Activated CD4-positive, CD25-positive, alpha-beta regulatory T cell treated with anti-CD3 and anti-CD28 coated beads, Interleukin-2, amount 50 U/mL, for 24 hours (primary cell): ENCODE measurements at regions not wholly inside any gene's neighbourhood (a gene's known extent, or its start where the extent isn't known, plus 50 kb on each side); places are given as distances from the start of the nearest gene placed in this dataset.
"Not testable (repeated sequence)": the region's sequence is repeated elsewhere in the genome, so short reads cannot be mapped to it uniquely, and the experiment has no call there.

Experiments
- ATAC-seq, 2 donors: fragments of 150-1000 bp; cut with Tn5 transposase; one replicate each; pipeline ENCODE4 v1.10.0; 2021; ENCODE audit warnings: mild to moderate bottlenecking in 1 of 2, moderate library complexity in 1 of 2

DNA sequence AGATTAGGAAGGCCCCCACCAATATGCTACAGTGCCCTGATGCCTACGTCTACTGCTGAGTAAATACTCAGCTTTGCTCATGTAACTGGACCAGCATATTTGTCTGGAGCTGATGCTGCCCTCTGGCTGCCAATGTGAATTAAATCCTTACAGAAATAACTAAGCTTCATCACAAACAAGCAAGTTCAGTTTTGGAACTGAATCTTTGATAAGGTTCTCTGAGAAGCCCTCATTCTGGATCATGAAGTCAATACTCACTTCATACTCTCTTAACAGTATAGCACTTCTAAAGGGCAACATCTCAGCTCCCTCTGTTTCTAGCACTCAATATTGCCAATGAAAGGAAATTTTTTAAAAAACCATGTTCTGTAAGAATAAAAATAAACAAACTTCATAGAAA, 246.7 kb downstream of the ETV1 start:
- ATAC-seq: no peak

DNA sequence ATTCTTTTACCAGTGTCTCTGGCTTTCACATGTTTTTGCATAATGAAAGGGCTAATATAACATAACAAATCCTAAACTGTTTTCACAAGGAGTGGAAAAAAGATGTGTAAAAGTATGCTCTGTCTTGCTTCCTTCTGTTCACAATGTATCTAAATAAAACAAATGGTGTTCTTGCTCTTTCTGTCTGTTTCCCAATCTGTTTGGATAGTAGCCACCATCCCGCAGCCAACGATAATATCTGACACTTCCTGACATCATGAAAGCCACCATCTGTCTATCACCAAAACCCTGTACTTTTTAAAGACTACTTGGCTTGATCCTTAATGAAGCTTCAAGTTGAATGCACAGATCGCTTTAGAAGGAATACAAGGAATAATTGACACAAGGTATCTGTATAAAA, 246.2 kb downstream of the ETV1 start:
- no peak for ATAC-seq

DNA sequence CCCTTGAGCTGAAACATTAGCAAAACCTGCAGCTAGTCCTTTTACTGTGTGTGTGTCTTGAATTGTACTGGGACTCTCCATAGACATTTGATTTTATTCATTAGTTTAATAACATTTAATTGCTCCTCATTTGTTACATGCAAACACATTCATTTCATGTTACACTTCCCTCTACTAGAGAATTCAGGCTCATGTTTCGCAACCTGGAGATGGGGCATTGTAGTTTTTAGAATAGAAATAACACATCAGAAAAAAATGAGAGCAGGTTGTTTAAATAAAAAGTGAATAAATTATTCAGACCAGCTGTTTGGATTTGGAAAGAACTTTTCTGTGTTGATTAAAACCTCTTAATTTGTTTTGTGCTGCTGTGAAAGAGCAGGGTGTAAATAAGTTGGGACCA, 243.9 kb downstream of the ETV1 start:
- no peak for ATAC-seq

DNA sequence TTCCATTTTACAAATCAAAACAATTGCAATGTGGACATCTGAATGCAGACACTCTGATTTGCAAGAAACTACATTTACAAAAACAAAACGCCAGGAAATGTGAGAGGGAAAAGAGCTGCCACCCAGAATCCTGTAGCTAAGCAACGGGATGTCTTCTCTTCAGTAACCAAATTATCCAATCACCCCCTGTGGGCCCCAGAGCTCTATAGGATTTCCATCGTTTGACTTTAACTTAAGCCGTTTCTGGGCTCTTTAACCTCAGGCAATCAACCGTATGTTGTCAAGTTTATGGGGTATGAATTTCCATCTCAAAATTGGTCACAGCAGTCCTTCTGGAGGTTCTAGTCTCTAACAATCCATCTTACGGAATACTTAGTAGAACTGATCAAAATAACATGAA, 240.5 kb downstream of the ETV1 start:
- no peak for ATAC-seq

DNA sequence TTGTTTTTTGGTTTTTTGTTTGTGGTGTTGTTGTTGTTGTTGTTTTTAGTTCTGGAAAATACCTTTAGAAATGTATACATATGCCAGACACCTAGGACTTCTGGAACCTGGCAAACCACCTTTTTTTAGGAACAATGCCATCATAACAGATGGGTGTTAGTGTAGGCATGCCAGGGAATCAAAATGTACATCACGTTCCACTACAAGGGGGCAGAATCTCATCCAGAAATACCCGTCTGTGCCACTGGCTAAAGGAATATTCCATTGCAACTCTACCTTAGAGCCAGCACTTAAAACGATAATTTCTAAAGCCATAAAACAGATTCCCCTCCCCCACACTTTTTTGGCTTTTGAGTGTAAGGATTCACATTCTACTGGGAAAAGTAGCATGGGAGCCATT, 239.8 kb downstream of the ETV1 start:
- ATAC-seq: no peak

DNA sequence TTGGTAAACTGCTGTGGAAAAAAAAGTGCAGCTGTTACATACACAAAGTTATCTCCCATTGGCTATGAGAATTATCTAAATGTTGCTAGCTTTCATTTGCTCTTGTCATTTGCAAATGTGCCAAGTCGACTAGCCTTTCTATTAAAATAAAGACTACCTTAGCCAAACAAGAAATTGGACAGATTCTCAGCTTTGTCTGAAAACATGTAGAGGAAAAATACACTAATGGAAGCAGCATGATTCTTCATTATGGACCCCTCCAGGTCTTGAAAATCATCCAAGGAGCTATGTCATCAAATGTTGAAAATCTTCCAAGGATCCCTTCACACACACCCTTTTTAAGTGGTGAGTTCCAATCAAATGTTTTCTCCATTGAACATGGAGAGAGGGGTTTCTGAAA, 237.7 kb downstream of the ETV1 start:
- ATAC-seq: no peak

DNA sequence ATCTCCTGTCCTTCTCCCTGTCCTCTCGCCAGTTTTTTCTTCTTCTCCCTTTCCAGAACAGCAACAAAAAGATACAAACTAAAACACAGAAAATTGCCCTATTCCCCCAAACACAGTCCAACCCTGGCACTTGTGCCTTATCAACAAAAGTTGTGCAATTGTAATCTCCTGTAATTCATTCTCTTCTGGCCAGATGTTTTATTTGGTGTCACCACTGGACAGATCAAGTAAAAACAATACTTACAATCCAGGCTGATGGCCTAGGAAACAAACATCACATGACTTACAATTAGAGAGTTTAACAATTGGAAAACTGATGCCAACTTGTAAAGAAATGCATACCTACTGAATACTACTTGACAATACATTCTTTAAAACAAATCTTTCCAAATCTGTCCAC, 231.6 kb downstream of the ETV1 start:
- ATAC-seq: no peak

DNA sequence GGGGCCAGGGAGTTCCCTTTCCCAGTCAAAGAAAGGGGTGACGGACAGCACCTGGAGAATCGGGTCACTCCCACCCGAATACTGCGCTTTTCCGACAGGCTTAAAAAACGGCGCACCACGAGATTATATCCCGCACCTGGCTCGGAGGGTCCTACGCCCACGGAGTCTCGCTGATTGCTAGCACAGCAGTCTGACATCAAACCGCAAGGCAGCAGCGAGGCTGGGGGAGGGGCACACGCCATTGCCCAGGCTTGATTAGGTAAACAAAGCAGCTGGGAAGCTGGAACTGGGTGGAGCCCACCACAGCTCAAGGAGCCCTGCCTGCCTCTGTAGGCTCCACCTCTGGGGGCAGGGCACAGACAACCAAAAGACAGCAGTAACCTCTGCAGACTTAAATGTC, 223.6 kb downstream of the ETV1 start:
- ATAC-seq: not testable (repeated sequence)

DNA sequence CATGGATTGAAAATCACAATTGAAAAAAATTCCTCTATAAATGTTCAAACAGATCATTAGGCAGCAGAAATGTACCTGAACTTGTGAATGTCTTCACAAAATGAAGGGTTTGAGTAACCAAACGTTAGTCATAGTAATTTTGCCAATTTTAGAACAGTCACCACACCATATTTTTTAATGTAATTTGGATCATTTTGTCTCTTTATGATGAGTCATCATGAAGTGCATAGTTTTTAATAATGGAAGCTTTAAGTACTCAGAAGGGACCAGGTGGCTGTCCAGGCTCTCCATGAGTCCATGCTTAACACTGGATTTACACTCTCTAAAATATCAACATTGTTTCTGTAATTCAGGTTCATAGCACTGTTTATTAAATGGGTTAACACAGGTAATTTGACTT, 219.2 kb downstream of the ETV1 start:
- ATAC-seq: no peak

DNA sequence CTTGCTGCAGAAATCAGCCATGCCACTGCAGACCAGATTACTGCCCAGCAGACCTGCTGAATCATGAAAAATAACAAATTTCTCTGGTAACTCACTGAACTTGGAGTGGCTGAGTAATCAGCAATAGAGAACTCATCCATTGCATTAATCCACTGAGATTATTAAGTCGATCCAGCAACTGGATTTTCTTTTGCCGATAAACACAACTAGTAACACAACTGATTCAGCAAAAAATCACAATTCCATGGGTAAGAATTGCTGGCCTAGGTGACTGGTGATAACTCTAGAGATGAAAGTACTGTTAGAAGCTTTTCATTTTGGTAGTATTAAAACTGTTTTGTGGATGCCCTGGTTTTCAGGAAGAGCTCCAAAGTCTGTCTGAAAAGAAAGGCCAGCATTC, 214.5 kb downstream of the ETV1 start:
- no peak for ATAC-seq

DNA sequence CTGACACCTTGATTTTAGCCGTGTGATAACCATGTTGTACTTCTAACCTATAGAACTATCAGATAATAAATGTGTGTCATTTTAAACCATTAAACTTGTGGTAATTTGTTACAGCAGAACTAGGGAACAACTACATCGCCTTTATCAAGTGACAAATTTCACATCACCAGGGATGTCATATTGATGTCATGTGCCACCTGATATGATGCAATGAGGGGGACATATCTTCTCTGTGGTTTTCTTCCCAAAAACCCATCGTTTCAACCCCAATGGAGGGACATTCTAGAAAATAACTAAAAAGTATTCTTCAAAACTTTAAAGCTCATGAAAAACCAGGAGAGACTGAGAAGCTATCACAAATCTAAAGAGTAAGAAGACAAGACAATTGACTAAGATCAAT, 212.2 kb downstream of the ETV1 start:
- no peak for ATAC-seq

DNA sequence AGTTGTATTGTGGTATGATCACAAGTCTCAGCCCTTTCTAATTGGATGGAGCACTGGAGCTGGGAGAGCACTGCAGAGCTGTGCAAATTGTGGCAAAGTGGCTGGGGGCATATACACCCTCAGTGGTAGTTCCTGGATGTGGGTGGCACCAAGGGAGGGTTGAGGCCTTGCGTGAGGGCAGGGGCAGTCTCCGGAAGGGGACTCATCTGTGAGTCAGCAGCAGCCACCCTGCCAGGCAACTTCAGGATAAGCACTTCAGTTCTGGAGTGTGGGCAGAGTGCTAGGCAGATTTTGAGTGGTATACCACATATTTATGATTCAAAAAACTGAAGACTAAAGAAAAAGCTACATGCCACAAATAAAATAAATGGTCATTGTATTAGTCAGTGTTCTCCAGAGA, 210.5 kb downstream of the ETV1 start:
- ATAC-seq: peak in 1 of 2 donors; percentile 33

DNA sequence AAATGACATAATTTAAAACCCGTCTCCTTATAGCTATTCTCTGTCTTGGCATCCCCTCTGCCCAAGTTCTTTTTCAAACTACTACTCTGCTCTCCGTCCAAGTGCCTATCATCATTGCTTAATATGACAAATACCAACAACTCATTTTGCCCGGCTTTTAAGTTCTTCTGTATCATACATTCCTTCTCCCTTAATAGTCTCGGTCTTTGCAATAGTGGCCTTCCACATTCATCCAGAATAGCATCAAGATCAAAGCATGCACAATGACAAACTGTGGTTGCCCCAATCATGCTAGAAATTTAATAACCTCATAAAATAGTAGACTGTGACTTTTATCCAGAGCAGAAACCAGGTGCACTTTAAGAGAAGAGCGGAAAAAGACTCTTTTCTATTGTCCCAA, 198.9 kb downstream of the ETV1 start:
- no peak for ATAC-seq

DNA sequence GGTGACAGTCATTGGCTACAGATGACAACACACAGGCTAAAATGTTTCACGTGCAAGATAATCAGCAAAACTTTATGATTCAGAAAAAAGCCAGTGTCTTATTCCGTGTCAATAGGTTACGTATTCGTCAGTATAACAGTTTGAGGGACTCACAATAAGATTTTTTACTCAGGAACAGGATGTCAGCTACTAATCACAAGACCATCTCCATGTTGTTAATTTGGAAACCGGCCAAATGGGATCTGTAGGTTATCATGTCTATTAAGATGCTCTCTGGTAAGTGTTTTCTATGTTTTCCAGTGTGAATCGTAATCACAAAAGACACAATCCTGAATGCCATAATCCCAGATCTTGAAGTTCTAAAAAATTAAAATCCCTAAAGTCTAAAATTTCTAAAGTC, 197.3 kb downstream of the ETV1 start:
- ATAC-seq: no peak

DNA sequence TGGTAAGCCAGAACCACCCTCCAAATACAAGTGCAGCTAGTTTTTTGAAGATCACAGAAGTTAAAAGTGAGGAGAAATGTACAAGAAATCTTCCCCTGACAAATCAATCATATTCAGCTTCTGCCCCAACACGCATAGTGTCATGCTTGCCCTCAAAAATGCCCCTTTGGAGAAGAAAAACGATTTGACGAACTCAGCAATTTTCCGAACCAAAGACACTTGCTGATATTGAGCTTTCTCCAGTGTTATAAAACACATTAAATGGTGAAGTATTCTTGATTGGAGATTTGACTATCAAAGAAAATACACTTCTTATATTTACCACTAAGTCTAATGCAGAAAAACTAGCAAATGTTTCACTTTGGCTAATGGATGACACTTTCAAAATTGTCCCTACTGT, 195.5 kb downstream of the ETV1 start:
- no peak for ATAC-seq

DNA sequence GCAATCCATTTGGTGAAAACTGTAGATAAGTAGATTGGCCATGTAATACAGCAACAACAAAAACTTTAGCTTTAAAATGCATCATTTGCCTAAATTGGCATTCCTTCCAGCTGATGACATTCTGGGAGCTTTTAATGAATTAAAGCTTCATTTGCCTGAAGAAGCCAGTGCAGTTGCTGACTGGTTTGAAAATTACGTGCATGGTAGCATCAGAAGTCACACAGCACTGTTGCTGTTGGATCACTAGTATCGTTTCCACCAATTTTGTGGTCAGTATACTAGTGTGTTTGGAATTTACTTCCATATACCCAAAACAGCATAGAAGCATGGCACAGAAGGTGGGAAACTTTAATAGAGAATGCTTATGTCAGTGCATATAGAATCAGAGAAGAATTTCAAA, 194.9 kb downstream of the ETV1 start:
- ATAC-seq: no peak

DNA sequence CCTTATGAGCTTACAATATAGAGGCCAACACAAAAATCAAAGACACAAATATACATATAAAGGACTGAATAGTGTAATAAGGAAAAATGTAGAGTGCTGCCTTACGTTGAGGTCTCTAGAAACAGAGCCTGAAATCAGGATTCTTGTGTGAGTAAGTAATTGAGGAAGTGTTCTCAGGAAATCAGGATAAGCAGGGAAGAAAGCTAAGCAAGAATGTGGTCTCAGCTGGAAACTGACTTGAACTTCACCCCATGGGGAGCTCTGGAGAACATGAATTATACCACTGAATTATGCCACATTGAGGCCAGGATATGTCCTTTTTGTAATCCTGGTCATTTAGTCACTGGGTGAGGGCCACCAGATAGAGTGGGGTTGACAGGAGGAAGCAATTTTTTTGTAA, 191.9 kb downstream of the ETV1 start:
- ATAC-seq: no peak

DNA sequence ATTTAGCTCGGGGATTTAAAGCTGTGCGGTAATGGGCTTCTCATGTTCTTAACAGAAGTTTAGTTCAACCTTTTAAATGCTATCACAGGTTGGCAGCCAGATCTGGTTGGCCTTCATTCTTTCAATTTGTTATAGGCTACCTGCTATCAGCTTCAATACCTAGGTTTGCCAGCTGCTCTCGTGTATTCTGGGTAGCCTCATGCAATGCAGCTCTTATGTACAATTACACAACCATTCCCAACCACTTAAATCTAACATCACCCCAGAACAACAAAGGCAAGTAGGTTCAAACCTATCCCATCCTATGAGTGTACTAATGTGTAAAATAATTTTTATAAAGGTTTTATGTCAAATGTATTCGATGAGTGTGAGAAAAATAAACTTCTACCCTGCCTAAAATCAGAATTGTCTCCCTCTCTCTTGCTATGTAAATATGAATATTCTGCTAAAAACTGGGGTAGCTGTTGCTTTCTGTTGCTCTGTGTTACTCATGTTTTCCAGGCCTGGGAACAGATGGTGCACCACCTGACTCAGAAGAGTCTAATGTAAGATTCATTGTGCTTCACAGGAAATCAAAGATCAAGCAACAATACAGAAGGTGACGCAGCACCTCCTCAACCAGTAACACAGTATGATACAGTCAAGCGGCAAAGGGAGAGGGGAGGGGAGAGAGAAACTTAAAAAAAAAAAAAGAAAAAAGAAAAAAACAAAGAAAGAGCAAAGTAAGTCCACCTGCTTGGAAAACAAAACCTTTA, 188.6 kb downstream of the ETV1 start:
- peak; percentile 38 to 64 for ATAC-seq

DNA sequence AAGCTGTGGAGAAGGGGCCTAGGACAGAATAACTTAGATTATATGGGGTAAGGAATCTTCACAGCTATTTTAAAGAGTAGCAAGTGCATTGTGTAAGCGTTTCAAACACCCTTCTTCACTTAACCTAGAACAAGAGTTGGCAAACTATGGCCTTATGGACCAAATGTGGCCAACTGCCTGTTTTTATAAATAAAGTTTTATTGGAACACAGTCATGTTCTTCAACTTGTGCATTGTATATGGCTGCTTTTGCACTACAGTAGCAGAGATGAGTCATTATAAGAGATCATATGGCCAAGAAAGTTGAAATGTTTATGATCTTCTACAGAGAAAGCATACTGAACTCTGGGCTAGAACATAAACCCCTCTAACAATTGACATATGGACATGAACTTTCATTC, 187.8 kb downstream of the ETV1 start:
- no peak for ATAC-seq

DNA sequence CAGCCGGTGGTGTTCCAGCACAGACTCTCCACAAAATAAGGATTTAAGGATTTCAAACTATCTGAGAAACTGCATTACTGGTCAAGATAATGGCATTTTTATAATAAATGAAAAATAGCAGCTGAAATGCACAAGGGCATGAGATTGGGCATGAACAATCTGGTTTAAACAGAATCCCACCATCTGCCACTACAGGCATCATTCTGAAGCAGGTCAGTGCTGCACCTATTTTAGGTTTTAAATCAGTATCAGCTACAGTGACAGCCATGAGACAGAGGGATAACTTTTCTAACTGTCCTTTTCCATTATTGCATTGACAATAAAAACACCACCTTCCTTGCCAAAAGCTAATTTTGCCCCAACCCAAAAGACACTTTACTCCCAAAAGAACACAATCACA, 186.8 kb downstream of the ETV1 start:
- no peak for ATAC-seq

DNA sequence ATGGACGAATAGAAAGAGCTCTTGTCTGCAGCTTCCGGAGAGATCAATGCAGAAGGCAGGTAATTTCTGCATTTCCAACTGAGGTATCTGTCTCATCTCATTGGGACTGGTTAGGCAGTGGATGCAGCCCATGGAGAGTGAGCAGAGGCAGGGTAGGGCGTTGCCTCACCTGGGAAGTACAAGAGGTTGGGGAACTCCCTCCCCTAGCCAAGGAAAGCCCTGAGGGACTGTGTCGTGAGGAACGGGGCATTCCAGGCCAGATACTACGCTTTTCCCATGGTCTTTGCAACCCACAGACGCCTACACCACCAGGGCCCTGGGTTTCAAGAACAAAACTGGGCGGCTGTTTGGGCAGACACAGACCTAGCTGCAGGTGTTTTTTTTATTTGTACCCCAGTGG, 186.3 kb downstream of the ETV1 start:
- ATAC-seq: no peak

DNA sequence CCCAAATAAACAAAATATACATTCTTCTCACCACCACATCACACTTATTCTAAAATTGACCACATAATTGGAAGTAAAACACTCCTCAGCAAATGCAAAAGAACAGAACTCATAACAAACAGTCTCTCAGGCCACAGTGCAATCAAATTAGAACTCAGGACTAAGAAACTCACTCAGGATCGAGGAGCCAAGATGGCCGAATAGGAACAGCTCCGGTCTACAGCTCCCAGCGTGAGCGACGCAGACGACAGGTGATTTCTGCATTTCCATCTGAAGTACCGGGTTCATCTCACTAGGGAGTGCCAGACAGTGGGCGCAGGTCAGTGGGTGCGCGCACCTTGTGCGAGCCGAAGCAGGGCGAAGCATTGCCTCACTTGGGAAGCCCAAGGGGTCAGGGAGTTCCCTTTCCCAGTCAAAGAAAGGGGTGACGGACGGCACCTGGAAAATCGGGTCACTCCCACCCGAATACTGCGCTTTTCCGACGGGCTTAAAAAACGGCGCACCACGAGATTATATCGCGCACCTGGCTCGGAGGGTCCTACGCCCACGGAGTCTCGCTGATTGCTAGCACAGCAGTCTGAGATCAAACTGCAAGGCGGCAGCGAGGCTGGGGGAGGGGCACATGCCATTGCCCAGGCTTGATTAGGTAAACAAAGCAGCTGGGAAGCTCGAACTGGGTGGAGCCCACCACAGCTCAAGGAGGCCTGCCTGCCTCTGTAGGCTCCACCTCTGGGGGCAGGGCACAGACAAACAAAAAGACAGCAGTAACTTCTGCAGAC, 183.2 kb downstream of the ETV1 start:
- not testable (repeated sequence) for ATAC-seq

DNA sequence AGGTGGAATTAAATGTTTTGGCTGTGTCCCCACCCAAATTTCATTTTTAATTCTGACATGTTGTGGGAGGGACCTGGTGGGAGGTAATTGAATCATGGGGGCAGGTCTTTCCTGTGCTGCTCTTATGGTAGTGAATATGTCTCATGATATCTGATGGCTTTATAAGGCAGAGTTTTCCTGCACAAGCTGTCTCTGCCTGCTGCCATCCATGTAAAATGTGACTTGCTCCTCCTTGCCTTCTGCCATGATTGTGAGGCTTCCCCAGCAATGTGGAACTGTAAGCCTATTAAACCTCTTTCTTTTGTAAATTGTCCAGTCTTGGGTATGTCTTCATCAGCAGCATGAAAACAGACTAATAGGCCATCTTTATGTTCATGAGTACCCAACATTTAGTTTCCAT, 172.2 kb downstream of the ETV1 start:
- not testable (repeated sequence) for ATAC-seq

DNA sequence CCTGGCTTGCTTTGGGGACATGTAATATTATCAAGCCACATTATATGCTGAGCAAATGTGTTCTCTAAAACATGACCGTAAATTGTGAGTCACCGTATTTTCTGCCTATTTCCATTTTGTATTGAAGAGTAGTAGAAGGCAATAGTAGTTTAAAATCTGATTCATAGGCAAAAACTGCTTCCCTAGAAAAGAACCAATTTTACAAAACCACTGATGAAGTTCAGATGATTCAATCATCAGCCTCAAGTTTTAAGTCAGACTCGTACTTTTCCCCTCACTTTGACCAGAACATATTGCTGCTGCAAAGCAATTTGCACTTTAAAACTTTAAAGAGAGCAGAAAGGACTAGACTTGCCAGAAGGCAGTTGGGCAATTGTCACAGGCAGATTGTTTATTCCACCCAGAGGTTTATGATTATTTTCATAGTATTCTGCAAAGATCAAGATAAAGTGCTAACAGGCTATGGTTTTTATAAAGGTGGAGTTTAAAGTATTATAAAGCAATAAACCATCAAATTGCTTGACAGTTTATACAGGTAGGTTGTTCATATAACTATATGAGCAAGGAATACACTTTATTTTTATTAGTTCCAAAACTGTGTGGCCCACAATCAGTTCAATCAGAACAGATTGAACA, 168.2 kb downstream of the ETV1 start:
- ATAC-seq: no peak
